Activated T-helper 17 cell treated with anti-CD3 and anti-CD28 coated beads, Interleukin-2, amount 50 U/mL, for 72 hours (primary cell): ENCODE measurements at regions not wholly inside any gene's neighbourhood (a gene's known extent, or its start where the extent isn't known, plus 50 kb on each side); places are given as distances from the start of the nearest gene placed in this dataset.

ENCODE experiments used
- ATAC-seq: fragments of 150-1000 bp; cut with Tn5 transposase; replicated peaks from 2 replicates; pipeline ENCODE4 v1.10.0; 2021; ENCODE audit warnings: mild to moderate bottlenecking, moderate library complexity
- H3K27ac Mint-ChIP-seq: one replicate; pipeline ENCODE4 v1.8.0; 2022; ENCODE audit warnings: mixed read lengths
- H3K27me3 Mint-ChIP-seq: one replicate; pipeline ENCODE4 v1.8.0; 2022; ENCODE audit warnings: mixed read lengths
- H3K36me3 Mint-ChIP-seq: one replicate; pipeline ENCODE4 v1.8.0; 2022; ENCODE audit warnings: low read depth, mild to moderate bottlenecking, mixed read lengths
- H3K4me1 Mint-ChIP-seq: one replicate; pipeline ENCODE4 v1.8.0; 2022; ENCODE audit warnings: mixed read lengths
- H3K4me3 Mint-ChIP-seq: one replicate; pipeline ENCODE4 v1.8.0; 2022; ENCODE audit warnings: mild to moderate bottlenecking, mixed read lengths
- H3K9me3 Mint-ChIP-seq: one replicate; pipeline ENCODE4 v1.8.0; 2022; ENCODE audit warnings: mixed read lengths

DNA sequence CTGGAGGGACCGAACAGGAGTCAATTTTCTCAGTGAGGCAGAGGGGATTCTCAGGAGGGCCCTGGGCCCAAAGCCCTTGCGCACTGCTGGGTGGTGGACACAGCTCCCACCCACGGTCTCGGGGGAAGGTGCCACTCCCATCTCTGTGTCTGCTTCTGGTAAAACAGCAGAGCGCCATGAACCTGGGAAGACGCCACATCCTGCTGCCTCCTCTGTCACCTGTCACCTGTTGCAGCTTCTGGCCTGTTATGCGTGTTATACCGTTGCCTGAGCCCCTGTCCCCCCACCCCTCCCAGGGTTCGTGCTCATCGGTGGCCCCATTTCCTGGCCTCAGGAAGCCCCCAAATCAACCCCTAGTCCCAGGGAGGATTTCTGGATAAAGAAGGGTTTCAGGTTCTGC lies 125.8 kb upstream of the AJAP1 start:
- Mint-ChIP-seq H3K9me3 (no peaks in the 10 kb centered on the region), H3K27me3 (peaks cover 15% of the 10 kb centered on the region), H3K27ac (no peak overlapping the region), H3K36me3 (no peaks in the 10 kb centered on the region), H3K4me1 (no peaks in the 10 kb centered on the region), H3K4me3 (no peak overlapping the region)
- no peak for ATAC-seq

DNA sequence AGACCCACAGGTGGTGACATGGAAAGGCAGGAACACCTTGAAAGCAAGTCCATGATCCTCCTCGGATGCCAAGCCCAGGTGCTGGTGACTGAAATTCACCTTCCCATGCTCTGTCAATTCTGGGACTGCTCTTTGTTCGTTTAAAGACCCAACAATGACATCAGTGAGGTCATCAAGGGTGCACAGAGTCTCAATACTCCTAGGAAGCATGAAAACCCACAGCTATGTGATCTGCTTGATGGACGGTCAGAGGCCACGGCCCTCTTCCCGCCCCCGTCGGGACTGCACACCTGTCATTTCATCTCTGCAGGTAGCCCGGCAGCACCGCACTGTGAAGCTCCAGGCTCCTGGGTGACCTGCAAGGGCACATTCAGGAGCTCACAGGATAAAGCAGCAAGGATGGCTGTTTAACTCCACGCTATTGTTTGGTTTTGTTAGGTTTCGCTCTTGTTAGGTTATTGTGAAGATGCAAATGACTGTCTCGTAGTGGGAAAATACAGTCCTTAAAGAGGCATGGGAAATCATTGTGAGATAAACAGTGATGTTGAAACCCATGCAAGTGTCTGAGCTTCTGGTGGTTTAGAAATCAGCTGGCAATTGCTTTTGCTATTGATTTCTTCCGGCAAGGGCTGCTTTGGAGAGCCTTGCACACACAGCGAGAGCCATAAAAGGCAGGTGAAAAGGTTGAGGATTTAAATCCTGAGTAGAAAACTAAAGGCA lies 124.8 kb upstream of the AJAP1 start:
- no peaks in the 10 kb centered on the region for H3K36me3 Mint-ChIP-seq
- H3K4me1 Mint-ChIP-seq = no peaks in the 10 kb centered on the region
- H3K27me3 Mint-ChIP-seq = peaks cover 11% of the 10 kb centered on the region
- H3K4me3 Mint-ChIP-seq = no peak overlapping the region
- ATAC-seq = no peak
- no peaks in the 10 kb centered on the region for H3K9me3 Mint-ChIP-seq
- no peak overlapping the region for H3K27ac Mint-ChIP-seq

DNA sequence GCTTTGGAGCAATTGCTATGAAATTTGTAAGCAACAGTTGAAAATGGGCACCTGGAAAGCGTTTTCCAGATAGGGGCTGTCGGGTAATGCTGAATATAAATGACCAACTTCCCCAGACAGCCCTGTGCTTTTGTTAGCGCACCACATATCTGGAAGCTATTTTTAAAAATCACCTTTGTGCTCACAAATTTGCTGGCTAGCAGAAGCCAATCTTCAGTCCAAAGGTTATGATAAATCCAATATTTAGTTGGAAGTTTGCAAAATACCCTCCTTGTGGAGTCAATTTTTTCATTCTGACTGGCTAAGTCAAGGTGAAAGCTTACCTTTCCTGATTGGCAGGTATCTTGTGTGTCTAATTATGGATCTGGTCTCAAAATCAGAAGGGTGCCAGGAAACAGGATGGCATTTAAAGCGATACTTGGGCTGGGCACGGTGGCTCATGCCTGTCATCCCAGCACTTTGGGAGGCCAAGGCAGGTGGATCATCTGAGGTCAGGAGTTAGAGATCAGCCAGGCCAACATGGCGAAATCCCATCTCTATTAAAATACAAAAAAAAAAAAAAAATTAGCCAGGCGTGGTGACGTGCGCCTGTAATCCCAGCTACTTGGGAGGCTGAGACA lies 124.1 kb upstream of the AJAP1 start:
- Mint-ChIP-seq H3K27ac (no peak overlapping the region), H3K9me3 (peaks cover 3% of the 10 kb centered on the region), H3K36me3 (no peaks in the 10 kb centered on the region), H3K4me3 (no peak overlapping the region), H3K27me3 (peaks cover 17% of the 10 kb centered on the region), H3K4me1 (no peaks in the 10 kb centered on the region)
- ATAC-seq = no peak

- Mint-ChIP-seq H3K4me1 (no peaks in the 10 kb centered on the region), H3K27me3 (peaks cover 17% of the 10 kb centered on the region)
Observed at GRCh38 chr1:4531842-4532241, 122.6 kb upstream of the AJAP1 start.

GRCh38 chr1:4532656-4533055 lies 121.8 kb upstream of the AJAP1 start:
- ATAC-seq = no peak
- no peak overlapping the region for H3K27ac Mint-ChIP-seq

More at GRCh38 chr1:4531842-4532241, 122.6 kb upstream of the AJAP1 start:
- Mint-ChIP-seq H3K27ac (no peak overlapping the region), H3K36me3 (no peaks in the 10 kb centered on the region), H3K4me3 (no peak overlapping the region), H3K9me3 (peaks cover 3% of the 10 kb centered on the region)
- ATAC-seq = no peak

DNA sequence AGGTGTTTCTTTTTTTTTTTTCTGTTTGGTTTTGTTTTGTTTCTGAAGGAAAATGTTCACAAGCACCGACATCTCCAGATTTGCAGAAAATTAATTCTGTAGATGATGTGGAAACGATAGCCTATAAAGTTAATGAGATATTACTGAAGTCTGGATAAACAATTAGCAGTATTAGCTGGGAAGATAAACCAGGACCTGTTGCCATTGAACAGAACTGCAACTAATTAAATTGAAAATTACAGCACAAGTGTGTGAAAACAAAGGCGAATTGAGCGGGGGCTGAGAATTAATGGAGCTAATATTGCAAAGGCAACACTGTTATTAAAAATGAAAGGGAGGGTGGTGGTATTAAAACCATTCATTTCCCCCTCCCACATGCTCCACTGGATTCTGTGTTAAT lies 107.5 kb upstream of the AJAP1 start:
- H3K4me3 Mint-ChIP-seq = no peak overlapping the region
- no peaks in the 10 kb centered on the region for H3K4me1 Mint-ChIP-seq
- H3K36me3 Mint-ChIP-seq = no peaks in the 10 kb centered on the region
- H3K27me3 Mint-ChIP-seq = peaks cover 15% of the 10 kb centered on the region
- H3K9me3 Mint-ChIP-seq = no peaks in the 10 kb centered on the region
- no peak overlapping the region for H3K27ac Mint-ChIP-seq
- ATAC-seq = no peak

More at GRCh38 chr1:4532656-4533055, 121.8 kb upstream of the AJAP1 start:
- no peaks in the 10 kb centered on the region for H3K4me1 Mint-ChIP-seq
- H3K4me3 Mint-ChIP-seq = no peak overlapping the region
- peaks cover 16% of the 10 kb centered on the region for H3K27me3 Mint-ChIP-seq
- peaks cover 3% of the 10 kb centered on the region for H3K9me3 Mint-ChIP-seq
- no peaks in the 10 kb centered on the region for H3K36me3 Mint-ChIP-seq

- peaks cover 9% of the 10 kb centered on the region for H3K9me3 Mint-ChIP-seq
Observed at GRCh38 chr1:4549930-4550329, 104.5 kb upstream of the AJAP1 start.

DNA sequence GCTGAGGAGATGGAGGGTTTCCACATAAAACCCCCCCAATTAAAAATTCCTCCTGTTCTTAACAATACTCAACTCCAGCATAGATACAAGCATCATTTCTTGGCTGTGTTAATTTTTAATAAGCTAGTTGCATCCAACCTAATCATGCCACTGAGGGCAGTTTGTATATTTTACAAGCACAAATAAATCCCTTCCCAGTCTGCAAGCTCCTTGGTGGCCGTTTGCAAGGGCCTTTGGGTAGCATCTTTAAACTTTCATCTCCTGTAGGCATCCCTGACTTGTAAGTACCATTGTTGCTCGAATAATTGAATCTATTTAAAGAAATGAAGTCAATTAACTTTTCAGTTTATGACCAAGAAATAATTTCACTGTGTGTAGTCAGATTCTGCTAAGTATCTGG lies 103.5 kb upstream of the AJAP1 start:
- no peak overlapping the region for H3K4me3 Mint-ChIP-seq
- H3K27me3 Mint-ChIP-seq = peaks cover 23% of the 10 kb centered on the region
- no peaks in the 10 kb centered on the region for H3K4me1 Mint-ChIP-seq
- H3K27ac Mint-ChIP-seq = no peak overlapping the region
- peaks cover 9% of the 10 kb centered on the region for H3K9me3 Mint-ChIP-seq
- H3K36me3 Mint-ChIP-seq = no peaks in the 10 kb centered on the region
- ATAC-seq = no peak

More at GRCh38 chr1:4549930-4550329, 104.5 kb upstream of the AJAP1 start:
- Mint-ChIP-seq H3K27me3 (peaks cover 17% of the 10 kb centered on the region), H3K4me3 (no peak overlapping the region), H3K27ac (no peak overlapping the region), H3K4me1 (no peaks in the 10 kb centered on the region), H3K36me3 (no peaks in the 10 kb centered on the region)
- no peak for ATAC-seq

DNA sequence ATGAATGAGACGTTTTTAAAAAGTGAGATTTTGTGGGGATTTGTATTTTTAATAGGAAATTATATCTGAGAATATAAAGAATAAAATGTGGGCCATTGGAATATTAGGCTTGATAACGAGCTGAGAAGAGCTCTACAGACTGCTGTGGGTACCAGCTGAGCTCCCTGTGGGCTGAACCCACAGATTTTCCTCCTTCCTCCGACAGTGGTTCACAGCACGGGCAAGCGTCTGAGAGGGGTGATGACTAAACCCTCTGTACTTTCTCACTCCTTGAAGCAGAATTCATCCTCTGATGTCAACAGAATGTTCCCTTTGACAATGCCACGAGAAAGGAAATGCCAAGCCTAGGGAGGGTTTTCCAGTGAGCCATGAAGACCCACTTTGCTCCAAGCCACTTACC lies 102.7 kb upstream of the AJAP1 start:
- no peak for ATAC-seq
- Mint-ChIP-seq H3K4me1 (no peaks in the 10 kb centered on the region), H3K9me3 (peaks cover 9% of the 10 kb centered on the region), H3K27me3 (peaks cover 23% of the 10 kb centered on the region), H3K4me3 (no peak overlapping the region), H3K27ac (no peak overlapping the region), H3K36me3 (no peaks in the 10 kb centered on the region)

GRCh38 chr1:4553761-4554160 lies 100.6 kb upstream of the AJAP1 start:
- Mint-ChIP-seq H3K27ac (no peak overlapping the region), H3K27me3 (peaks cover 25% of the 10 kb centered on the region), H3K9me3 (peaks cover 9% of the 10 kb centered on the region), H3K4me3 (no peak overlapping the region), H3K36me3 (no peaks in the 10 kb centered on the region), H3K4me1 (no peaks in the 10 kb centered on the region)
- ATAC-seq = no peak

DNA sequence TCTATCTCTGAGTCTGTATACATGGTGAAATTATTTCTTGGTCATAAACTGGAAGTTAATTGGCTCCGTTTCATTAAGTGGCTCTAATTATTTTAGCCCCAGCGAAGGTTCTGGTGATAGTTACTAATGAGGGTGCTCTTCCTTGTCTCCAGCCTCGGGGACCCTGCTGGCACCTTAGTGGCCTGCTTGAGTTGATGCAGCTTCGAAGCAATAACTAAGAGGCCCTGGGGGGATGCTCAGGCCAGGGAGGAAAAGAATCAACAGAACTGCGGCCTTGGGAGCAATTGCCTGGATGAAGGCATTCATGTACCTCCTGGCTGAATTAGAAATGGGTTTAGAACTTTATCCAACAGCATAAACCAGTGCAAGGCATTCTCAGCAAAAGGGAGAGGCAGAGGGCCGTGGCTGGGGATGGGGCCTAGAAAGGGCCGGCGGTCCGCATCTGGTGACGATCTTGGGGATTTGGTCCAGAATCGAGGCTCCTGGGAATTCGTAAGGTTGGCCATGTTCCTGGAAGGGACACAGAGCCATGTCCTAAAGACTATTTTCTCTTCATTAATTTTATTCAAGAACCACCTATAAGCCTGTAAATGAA lies 100.0 kb upstream of the AJAP1 start:
- H3K4me1 Mint-ChIP-seq = no peaks in the 10 kb centered on the region
- H3K4me3 Mint-ChIP-seq = no peak overlapping the region
- peaks cover 31% of the 10 kb centered on the region for H3K27me3 Mint-ChIP-seq
- H3K36me3 Mint-ChIP-seq = no peaks in the 10 kb centered on the region
- peaks cover 9% of the 10 kb centered on the region for H3K9me3 Mint-ChIP-seq
- ATAC-seq = no peak
- no peak overlapping the region for H3K27ac Mint-ChIP-seq

DNA sequence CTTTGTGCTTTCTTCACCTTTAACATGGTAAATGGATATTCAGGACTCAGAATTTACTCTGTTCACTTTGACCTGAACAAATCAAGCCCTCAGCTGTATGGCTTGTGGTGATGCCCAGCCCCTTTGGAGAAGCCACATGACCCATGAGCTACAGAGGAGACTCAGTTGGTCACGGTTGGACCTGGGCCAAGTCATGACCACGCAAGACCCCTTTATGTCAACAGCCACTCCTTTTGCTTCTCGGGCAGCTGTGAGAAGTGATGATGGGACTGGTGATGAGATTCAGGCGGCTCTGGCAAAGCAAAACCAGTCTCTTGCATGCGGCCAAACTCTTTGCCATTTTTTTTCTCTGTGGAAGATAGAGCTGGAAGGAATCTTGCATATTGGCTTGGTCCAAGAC lies 96.5 kb upstream of the AJAP1 start:
- Mint-ChIP-seq H3K4me3 (no peak overlapping the region), H3K36me3 (no peaks in the 10 kb centered on the region), H3K9me3 (peaks cover 5% of the 10 kb centered on the region), H3K4me1 (no peaks in the 10 kb centered on the region), H3K27me3 (peaks cover 31% of the 10 kb centered on the region), H3K27ac (no peak overlapping the region)
- ATAC-seq = no peak

GRCh38 chr1:4561205-4561604 lies 93.2 kb upstream of the AJAP1 start:
- ATAC-seq = no peak
- Mint-ChIP-seq H3K36me3 (no peaks in the 10 kb centered on the region), H3K27ac (no peak overlapping the region), H3K27me3 (peaks cover 36% of the 10 kb centered on the region), H3K4me3 (no peak overlapping the region), H3K9me3 (no peaks in the 10 kb centered on the region), H3K4me1 (no peaks in the 10 kb centered on the region)

DNA sequence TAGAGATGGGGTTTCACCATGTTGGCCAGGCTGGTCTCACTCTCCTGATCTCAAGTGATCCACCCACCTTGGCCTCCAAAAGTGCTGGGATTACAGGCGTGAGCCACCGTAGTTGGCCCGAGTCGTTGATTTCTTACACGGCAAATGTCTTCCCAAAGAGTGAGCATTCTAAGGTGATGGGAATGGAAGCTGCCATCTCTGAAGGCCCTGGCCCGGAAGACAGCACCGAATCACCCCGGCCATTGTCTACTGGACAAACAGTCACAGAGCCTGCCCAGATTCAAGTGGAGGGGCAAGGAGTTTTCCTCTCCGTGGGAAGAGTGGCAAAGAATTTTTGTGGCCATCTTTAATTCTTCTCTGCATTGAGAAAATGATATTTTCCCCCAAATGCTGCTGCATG lies 92.1 kb upstream of the AJAP1 start:
- Mint-ChIP-seq H3K27me3 (peaks cover 41% of the 10 kb centered on the region), H3K4me1 (no peaks in the 10 kb centered on the region), H3K9me3 (no peaks in the 10 kb centered on the region), H3K4me3 (no peak overlapping the region), H3K27ac (no peak overlapping the region), H3K36me3 (no peaks in the 10 kb centered on the region)
- no peak for ATAC-seq

- Mint-ChIP-seq H3K4me3 (no peak overlapping the region), H3K27me3 (peaks cover 53% of the 10 kb centered on the region), H3K27ac (no peak overlapping the region), H3K9me3 (no peaks in the 10 kb centered on the region), H3K36me3 (no peaks in the 10 kb centered on the region), H3K4me1 (no peaks in the 10 kb centered on the region)
- ATAC-seq = no peak
Observed at GRCh38 chr1:4563586-4563985, 90.8 kb upstream of the AJAP1 start.
